Suppressor macrophage treated with lipopolysaccharide for 1 hour (primary cell): ENCODE measurements at regions not wholly inside any gene's neighbourhood (a gene's known extent, or its start where the extent isn't known, plus 50 kb on each side); places are given as distances from the start of the nearest gene placed in this dataset.

Experiments
- DNase-seq, 3 donors: peaks; one replicate each; pipeline ENCODE4 v3.0.0-alpha.2; 2020 to 2022

DNA sequence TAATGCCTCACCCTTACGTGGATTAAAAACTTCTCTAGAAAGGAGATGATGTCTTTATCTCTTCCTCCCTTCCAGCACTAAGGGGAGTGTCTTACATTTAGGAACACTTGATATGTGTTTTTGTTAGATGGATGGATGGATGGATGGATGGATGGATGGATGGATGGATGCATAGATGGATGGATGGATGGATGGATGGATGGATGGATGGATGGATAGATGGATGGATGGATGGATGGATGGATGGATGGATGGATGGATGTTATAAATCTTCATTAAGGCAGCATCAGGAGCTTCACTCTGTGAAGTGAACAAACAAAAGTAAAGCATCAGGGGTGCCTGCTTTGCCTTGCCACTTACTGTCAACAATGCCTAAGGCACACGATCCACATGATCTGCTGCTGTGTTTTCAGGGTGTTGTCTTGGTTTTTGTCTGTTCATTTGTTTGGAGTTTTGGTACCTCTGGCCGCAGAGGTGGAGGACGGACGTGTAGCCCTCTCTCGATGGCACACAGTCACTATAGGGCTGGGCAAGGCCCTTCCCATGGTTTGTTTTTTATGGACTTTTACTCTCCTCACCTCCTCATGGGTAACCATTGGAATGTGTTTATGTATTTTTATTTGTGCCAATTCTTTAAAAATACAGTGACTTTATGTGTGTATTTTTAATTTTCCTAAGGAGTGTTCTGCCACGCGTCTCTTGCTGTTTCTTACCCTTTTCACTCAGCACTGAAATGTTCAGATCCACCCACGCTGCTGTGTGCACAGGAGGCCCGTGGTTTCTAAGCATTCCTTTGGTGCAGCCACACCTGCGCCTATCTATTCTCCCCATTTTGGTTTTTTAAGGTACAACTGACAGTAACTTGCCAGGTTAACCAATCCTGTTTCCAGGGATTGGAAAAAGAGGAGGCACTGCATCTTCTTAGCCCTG, 91.8 kb upstream of the ENPP6 start:
- no peak for DNase-seq

- DNase-seq: peak; percentile 44 to 64 (median 45)
These were observed 89.3 kb upstream of the ENPP6 start for GRCh38 chr4:184306949-184307348.

DNA sequence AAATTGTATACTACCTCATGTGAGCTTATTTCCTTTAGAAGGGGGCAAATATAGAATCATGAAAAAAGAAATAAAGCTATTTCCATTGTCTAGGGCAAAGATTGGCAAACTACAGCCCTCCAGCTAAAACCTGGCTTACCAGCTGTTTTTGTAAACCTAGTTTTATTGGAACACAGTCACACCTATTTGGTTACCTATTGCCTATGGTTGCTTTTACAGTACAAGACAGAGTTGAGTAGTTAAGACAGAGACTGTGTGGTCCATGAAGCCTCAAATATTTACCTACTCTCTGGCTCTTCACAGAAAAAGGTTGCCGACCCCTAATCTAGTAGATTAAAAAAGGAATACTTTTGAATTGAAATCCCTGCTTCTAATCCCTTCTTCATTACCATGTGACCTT, 88.8 kb upstream of the ENPP6 start:
- DNase-seq: no peak

DNA sequence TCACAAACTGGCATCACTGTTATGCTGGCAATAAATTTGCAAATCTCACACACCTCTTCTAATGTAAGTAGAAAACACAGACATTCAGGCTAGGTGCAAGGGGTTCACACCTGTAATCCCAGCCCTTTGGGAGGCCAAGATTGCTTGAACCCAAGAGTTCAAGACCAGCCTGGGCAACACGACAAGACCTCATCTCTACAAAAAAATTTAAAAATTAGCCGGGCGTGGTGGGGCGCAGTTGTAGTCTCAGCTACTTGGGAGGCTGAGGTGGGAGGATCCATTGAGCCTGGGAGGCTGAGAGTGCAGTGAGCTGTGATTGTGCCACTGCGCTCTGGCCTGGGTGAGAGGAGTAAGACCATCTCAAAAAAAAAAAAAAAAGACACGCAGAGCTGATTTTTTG, 83.1 kb upstream of the ENPP6 start:
- no peak for DNase-seq

DNA sequence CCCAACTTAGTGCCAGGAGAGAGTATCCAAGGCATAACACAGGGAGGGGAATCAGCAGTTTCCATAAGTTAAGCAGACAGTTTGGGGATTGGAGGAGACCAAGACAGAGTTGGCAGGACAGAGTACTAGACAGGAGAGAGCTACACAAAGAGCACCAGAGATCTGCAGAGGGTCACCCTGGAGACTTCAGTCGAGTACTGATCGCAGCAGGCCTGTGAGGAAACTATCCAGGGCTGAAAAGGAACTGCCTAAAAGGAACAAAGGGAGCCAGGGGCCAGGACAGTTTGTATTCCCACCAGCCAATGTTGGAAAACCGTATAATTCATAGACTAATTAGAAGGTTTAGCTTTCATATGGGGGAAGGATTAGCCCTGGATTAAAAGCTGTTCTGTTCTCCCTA, 80.6 kb upstream of the ENPP6 start:
- DNase-seq: no peak

DNA sequence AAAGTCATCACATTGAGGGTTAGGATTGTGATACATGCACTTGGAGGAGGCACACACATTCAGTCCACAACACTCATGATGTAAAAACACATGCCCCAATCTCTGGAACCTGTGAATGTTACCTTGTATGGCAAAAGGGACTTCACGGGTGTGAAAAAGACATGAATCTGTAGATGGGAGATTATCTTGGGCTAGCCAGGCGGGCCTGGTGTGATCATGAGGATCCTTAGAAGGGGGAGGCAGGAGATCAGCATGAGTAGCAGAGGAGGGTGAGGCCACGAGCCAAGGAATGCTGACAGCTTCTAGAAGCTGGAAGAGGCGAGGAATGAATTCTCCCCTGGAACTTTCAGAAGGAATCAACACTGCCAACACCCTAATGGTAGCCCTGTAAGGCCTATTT, 77.5 kb upstream of the ENPP6 start:
- no peak for DNase-seq

DNA sequence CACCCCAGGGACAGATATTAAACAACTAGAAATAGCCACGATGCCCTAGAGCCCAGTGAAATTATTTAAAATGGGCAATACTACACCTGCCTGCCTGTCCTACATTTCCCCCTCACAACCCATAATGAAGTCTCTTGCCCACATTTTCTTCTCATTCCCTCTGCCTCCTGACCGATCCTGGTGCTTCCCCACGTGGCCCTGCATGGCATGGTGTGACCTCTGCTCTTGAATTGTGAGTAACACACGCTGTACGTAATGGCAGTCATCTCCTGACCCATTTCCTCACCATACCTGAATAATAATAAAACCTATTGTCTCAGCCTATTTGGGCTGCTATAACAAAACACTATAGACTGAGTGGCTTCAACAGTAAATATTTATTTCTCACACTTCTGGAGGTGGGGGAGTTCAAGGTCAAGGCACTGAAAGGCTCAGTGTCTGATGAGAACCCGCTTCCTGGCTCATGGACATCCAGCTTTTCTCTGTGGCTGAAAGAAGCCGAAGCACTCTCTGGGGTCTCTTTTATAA, 77.0 kb upstream of the ENPP6 start:
- DNase-seq: peak in 1 of 3 donors; percentile 45

DNA sequence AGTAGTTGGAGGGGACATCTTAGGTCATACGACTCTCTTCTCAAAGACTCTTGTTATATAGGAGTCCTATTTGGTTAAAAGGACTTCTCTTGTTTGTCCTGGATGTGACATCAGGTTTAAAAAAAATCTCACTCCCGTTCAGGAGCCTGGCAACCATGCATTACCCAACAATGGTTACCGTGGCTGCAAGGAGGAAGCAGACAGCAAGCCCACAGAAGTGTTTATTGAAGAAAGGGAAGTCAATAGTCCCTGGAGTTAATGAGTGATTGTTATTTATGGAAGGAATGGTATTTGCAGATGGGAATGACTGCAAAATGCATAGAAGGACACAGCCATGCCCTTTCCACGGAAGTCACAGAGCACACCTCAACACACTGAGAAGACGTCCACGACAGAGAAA, 75.9 kb upstream of the ENPP6 start:
- peak; percentile 80 to 85 (median 83) for DNase-seq

- DNase-seq: peak; percentile 38 to 53 (median 40)
These were observed 75.2 kb upstream of the ENPP6 start for GRCh38 chr4:184292877-184293276.

DNA sequence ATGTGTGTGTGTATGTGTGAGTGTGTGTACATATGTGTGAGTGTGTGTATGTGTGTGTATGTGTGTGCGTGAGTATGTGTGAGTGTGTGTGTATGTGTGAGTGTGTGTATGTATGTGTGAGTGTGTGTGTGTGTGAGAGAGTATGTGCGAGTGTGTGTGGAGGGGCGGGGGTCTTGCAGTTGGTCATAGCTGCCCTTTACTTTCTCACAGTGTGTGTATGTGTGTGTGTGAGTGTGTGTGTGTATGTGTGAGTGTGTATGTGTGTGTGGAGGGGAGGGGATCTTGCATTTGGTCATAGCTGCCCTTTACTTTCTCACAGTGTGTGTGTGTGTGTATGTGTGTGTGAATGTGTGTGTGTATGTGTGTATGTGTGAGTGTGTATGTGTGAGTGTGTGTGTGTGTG, 74.8 kb upstream of the ENPP6 start:
- DNase-seq: no peak

GRCh38 chr4:184289179-184289535, 71.5 kb upstream of the ENPP6 start:
- DNase-seq: no peak

GRCh38 chr4:184288451-184289178, 70.9 kb upstream of the ENPP6 start:
- peak; percentile 19 to 51 (median 41) for DNase-seq

- no peak for DNase-seq
These were observed 70.1 kb upstream of the ENPP6 start for GRCh38 chr4:184287697-184288255.

GRCh38 chr4:184286358-184286757, 68.7 kb upstream of the ENPP6 start:
- no peak for DNase-seq

GRCh38 chr4:184284742-184285141, 67.1 kb upstream of the ENPP6 start:
- no peak for DNase-seq

DNA sequence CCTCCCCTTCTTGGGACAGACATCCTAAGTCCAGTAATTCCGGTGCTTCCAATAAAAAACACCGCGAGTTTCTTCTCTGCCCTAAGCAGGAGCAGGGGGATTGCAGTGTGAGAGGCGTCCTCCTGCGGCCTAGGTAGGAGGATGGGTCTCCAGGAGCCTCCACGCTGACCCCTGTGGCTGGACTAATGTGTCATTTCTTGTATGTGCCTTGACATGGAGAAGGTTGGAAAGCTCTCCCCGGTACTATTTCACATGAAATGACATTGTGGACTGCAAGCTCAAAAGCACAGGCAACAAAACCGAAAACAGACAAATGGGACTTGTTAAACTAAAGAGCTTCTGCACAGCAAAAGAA, 66.6 kb upstream of the ENPP6 start:
- DNase-seq: no peak

- no peak for DNase-seq
These were observed 66.1 kb upstream of the ENPP6 start for GRCh38 chr4:184283659-184284335.

DNA sequence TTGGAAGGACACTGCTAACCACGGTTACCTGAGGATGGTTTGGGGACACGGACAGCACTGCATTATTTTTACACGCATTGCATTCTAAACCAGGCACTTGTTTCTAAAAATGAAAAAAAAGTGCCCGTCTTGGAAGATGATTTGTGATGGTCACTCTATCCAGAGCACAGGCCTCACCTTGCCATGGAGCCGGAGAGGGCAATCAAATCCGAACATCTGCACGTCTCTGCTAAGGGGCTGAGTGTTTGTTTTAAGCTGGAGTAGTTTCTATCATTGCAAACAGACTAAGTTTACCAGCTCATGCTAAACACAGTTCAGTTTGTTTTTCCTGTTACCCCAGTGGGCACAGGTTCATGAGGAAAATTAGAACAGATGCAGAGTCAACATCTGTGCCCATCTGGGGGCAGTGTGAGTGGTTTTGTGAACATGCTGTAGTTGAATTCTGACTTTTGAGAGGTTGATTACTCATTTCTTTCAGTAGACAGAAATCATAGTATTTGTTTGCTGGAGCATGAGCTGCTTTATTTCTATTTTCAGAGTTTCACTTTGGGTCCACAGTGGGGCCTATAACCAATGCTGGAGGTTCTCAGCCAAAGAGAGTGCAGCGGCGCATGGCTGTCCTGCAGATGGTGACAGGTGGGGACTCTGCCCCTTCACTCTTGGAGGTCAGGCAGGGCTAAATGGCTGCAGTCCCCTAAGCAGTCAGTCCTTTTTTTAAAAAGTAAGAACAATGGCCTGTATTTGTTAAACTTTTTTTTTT, 65.4 kb upstream of the ENPP6 start:
- no peak for DNase-seq

DNA sequence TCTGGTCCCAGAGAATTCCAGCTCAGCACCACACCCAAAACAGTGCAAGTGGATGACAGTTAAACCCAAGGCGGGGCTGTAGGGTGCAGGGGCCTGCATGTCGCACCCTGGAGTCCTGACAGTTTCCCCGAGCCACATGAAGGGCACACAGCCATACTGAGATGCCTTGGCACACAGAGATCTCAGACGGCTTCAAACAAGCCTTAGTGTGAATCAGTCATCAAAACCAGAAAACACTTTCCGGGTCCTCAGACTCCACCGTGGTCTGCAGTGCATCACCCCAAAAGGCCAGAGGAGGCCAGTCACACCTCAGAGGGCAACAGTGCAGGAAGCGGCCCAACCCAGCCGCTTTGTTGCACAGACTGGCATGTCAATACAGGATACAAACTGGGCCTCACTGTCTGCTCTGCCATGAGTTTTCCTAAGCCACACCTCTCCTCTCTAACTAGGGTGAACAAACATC, 64.6 kb upstream of the ENPP6 start:
- no peak for DNase-seq

GRCh38 chr4:184281231-184282139, 63.8 kb upstream of the ENPP6 start:
- no peak for DNase-seq

DNA sequence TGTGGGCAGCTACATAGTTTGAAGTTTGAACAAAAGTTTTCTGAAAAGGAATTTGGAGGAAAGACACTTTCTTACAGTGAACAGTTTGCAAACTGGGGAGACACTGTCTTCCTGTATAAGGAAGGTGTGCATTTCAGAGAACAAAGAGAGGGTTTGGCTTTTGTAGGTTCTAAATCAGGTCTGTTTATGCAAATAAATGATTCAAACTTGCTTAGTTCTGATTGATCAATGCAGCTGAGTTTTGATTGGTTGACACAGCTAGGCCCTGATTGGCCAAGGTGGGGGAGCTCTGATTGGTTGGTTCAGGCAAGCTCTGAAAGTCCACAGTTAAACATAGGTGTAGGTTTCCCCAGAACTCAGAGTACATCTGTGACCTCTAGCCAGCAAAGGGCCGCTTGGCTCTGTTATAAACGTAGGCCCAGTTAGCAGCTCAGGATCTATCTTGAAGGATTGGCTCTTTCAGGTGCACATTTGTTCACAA, 63.0 kb upstream of the ENPP6 start:
- no peak for DNase-seq
